Neural progenitor cell (in vitro differentiated cells): ENCODE measurements at regions not wholly inside any gene's neighbourhood (a gene's known extent, or its start where the extent isn't known, plus 50 kb on each side); places are given as distances from the start of the nearest gene placed in this dataset.

Source experiments
- CTCF ChIP-seq: fragments of 200-600 bp; sonication (generic); IDR thresholded peaks from 2 replicates; pipeline ENCODE4 v1.5.1; 2017; ENCODE audit warnings: antibody characterized with exemption, mild to moderate bottlenecking
- EZH2 ChIP-seq: fragments of 200-600 bp; sonication (generic); IDR thresholded peaks from 2 replicates; pipeline ENCODE4 v1.6.1; 2017; ENCODE audit warnings: antibody characterized with exemption, mild to moderate bottlenecking, moderate library complexity
- EZH2phosphoT487 ChIP-seq: fragments of 200-600 bp; sonication (generic); IDR thresholded peaks from 2 replicates; pipeline ENCODE4 v1.6.1; 2017; ENCODE audit warnings: antibody characterized with exemption

GRCh38 chr4:23558101-23558500, 331.7 kb downstream of the PPARGC1A start:
- no peak for TF ChIP-seq CTCF
- TF ChIP-seq EZH2: no peak
- TF ChIP-seq EZH2phosphoT487: no peak
